HG03460 (cell line): ENCODE measurements at regions not wholly inside any gene's neighbourhood (a gene's known extent, or its start where the extent isn't known, plus 50 kb on each side); places are given as distances from the start of the nearest gene placed in this dataset.

Experiments used
- ATAC-seq: cut with Tn5 transposase; IDR thresholded peaks from one replicate; pipeline ENCODE4 v1.9.1; 2021; ENCODE audit not compliant: unreplicated experiment

- ATAC-seq = no peak
Measured at GRCh38 chr11:23232652-23233051, 372.4 kb upstream of the CCDC179 start.

GRCh38 chr11:23233075-23233474, 372.8 kb upstream of the CCDC179 start:
- no peak for ATAC-seq

- no peak for ATAC-seq
Measured at GRCh38 chr11:23236826-23237555, 376.7 kb upstream of the CCDC179 start.

GRCh38 chr11:23252426-23252825, 392.2 kb upstream of the CCDC179 start:
- no peak for ATAC-seq

- ATAC-seq = no peak
Measured at GRCh38 chr11:23257088-23257487, 396.8 kb upstream of the CCDC179 start.

- ATAC-seq = no peak
Measured at GRCh38 chr11:23257556-23257955, 397.3 kb upstream of the CCDC179 start.

GRCh38 chr11:23263466-23263865, 403.2 kb upstream of the CCDC179 start:
- no peak for ATAC-seq

GRCh38 chr11:23272095-23272494, 411.8 kb upstream of the CCDC179 start:
- no peak for ATAC-seq

GRCh38 chr11:23278121-23278520, 417.8 kb upstream of the CCDC179 start:
- no peak for ATAC-seq

- ATAC-seq = no peak
Measured at GRCh38 chr11:23280088-23280487, 419.8 kb upstream of the CCDC179 start.

GRCh38 chr11:23283666-23284065, 423.4 kb upstream of the CCDC179 start:
- no peak for ATAC-seq

- ATAC-seq = no peak
Measured at GRCh38 chr11:23284631-23285030, 424.4 kb upstream of the CCDC179 start.

- ATAC-seq = no peak
Measured at GRCh38 chr11:23288003-23288783, 427.9 kb upstream of the CCDC179 start.

- ATAC-seq = no peak
Measured at GRCh38 chr11:23295241-23295640, 435.0 kb upstream of the CCDC179 start.

- no peak for ATAC-seq
Measured at GRCh38 chr11:23308041-23308440, 447.8 kb upstream of the CCDC179 start.

- no peak for ATAC-seq
Measured at GRCh38 chr11:23310276-23310675, 450.0 kb upstream of the CCDC179 start.

GRCh38 chr11:23311986-23312940, 452.0 kb upstream of the CCDC179 start:
- no peak for ATAC-seq

GRCh38 chr11:23313001-23313400, 452.7 kb upstream of the CCDC179 start:
- no peak for ATAC-seq

GRCh38 chr11:23314162-23314561, 453.9 kb upstream of the CCDC179 start:
- no peak for ATAC-seq

- ATAC-seq = no peak
Measured at GRCh38 chr11:23315286-23315685, 455.0 kb upstream of the CCDC179 start.

GRCh38 chr11:23317816-23318215, 457.5 kb upstream of the CCDC179 start:
- ATAC-seq = no peak
